IMR-90 (cell line): ENCODE measurements at regions not wholly inside any gene's neighbourhood (a gene's known extent, or its start where the extent isn't known, plus 50 kb on each side); places are given as distances from the start of the nearest gene placed in this dataset.

ENCODE experiments used
- ATAC-seq: fragments of 200-7000 bp; cut with Tn5 transposase; 2 replicates; pipeline ENCODE4 v1.9.1; 2020; ENCODE audit warnings: low read depth, mild to moderate bottlenecking, moderate library complexity
- BruUV-seq: library from RNA; stranded (reverse); fragments of 400-500 nt; replicated peaks from 2 replicates; lab custom pipeline; 2021; lab: Mats Ljungman, UMichigan
- CTCF ChIA-PET: fragments of 300-600 bp; formaldehyde crosslinking; extraction: SDS; loops from one replicate; lab custom pipeline; 2021; ENCODE audit warnings: antibody characterized with exemption; lab: Yijun Ruan, JAX
- POLR2A ChIA-PET: fragments of 300-600 bp; sonication (Branson Sonifier 250); formaldehyde crosslinking; loops from one replicate; lab custom pipeline; 2022; ENCODE audit warnings: antibody characterized with exemption; ENCODE audit not compliant: unreplicated experiment; lab: Charles Lee
- DNase-seq: peaks from one replicate; pipeline ENCODE4 v3.0.0; 2013
- H2AFZ ChIP-seq: replicated peaks from 2 replicates; pipeline ENCODE3; 2013; ENCODE audit warnings: low read length, mild to moderate bottlenecking; ENCODE audit not compliant: poor library complexity
- H2AK5ac ChIP-seq: 2 replicates; pipeline ENCODE4 v1.6.1; 2013; ENCODE audit warnings: low read depth, low read length, inconsistent platforms
- H2AK9ac ChIP-seq: replicated peaks from 2 replicates; pipeline ENCODE3; 2013; ENCODE audit warnings: mild to moderate bottlenecking, low read depth, low read length, moderate library complexity; ENCODE audit not compliant: poor library complexity
- H2BK120ac ChIP-seq: 2 replicates; pipeline ENCODE4 v1.6.1; 2013; ENCODE audit warnings: low read depth, low read length, inconsistent platforms
- H2BK15ac ChIP-seq: 3 replicates; pipeline ENCODE4 v1.6.1; 2013; ENCODE audit warnings: low read depth, low read length, inconsistent platforms
- H2BK20ac ChIP-seq: 2 replicates; pipeline ENCODE4 v1.6.1; 2013; ENCODE audit warnings: low read depth, mild to moderate bottlenecking, inconsistent platforms, low read length, moderate library complexity
- H2BK5ac ChIP-seq: 2 replicates; pipeline ENCODE4 v1.6.1; 2013; ENCODE audit warnings: mild to moderate bottlenecking, low read depth, low read length, inconsistent platforms; ENCODE audit not compliant: poor library complexity, severe bottlenecking
- H3K14ac ChIP-seq: replicated peaks from 2 replicates; pipeline ENCODE4 v1.6.1; 2013; ENCODE audit warnings: low read depth, low read length, inconsistent platforms
- H3K18ac ChIP-seq: 2 replicates; pipeline ENCODE4 v1.6.1; 2013; ENCODE audit warnings: low read depth, low read length, control low read depth
- H3K23ac ChIP-seq: 2 replicates; pipeline ENCODE4 v1.6.1; 2013; ENCODE audit warnings: low read depth, low read length, inconsistent platforms
- H3K27ac ChIP-seq: 2 replicates; pipeline ENCODE4 v1.5.1; 2013; ENCODE audit warnings: mild to moderate bottlenecking, control low read depth, low read length; ENCODE audit not compliant: insufficient read depth
- H3K27me3 ChIP-seq: 2 replicates; pipeline ENCODE4 v1.6.1; 2013; ENCODE audit warnings: low read length; ENCODE audit not compliant: control insufficient read depth, insufficient read depth
- H3K36me3 ChIP-seq: 2 replicates; pipeline ENCODE4 v1.6.1; 2013; ENCODE audit warnings: low read length, mixed read lengths; ENCODE audit not compliant: control insufficient read depth, insufficient read depth
- H3K4ac ChIP-seq: 2 replicates; pipeline ENCODE4 v1.6.1; 2013; ENCODE audit warnings: low read depth, low read length, inconsistent platforms
- H3K4me1 ChIP-seq: 2 replicates; pipeline ENCODE4 v1.6.1; 2013; ENCODE audit warnings: low read length, mixed read lengths; ENCODE audit not compliant: control insufficient read depth, insufficient read depth
- H3K4me2 ChIP-seq: 2 replicates; pipeline ENCODE4 v1.6.1; 2013; ENCODE audit warnings: low read depth, mild to moderate bottlenecking, control low read depth, low read length, moderate library complexity
- H3K4me3 ChIP-seq: 2 replicates; pipeline ENCODE4 v1.5.1; 2013; ENCODE audit warnings: low read depth, mild to moderate bottlenecking, control low read depth, low read length, moderate library complexity; ENCODE audit not compliant: insufficient read depth
- H3K56ac ChIP-seq: 2 replicates; pipeline ENCODE4 v1.6.1; 2013; ENCODE audit warnings: low read length, inconsistent platforms; ENCODE audit not compliant: insufficient read depth; ENCODE audit errors: extremely low read depth
- H3K79me1 ChIP-seq, 2 experiments: 2 replicates each; pipeline ENCODE4 v1.6.1; 2013; ENCODE audit warnings: low read length in 2 of 2, inconsistent platforms in 1 of 2, low read depth in 1 of 2
- H3K9ac ChIP-seq: 2 replicates; pipeline ENCODE4 v1.6.1; 2013; ENCODE audit warnings: low read depth, low read length, control low read depth
- H3K9me1 ChIP-seq: 2 replicates; pipeline ENCODE4 v1.6.1; 2013; ENCODE audit warnings: low read length, inconsistent platforms; ENCODE audit not compliant: insufficient read depth
- H3K9me3 ChIP-seq: 2 replicates; pipeline ENCODE4 v1.6.1; 2013; ENCODE audit warnings: low read length; ENCODE audit not compliant: control insufficient read depth, insufficient read depth
- H4K20me1 ChIP-seq: 2 replicates; pipeline ENCODE4 v1.6.1; 2013; ENCODE audit warnings: low read length, inconsistent platforms; ENCODE audit not compliant: insufficient read depth
- H4K5ac ChIP-seq: 2 replicates; pipeline ENCODE4 v1.6.1; 2013; ENCODE audit warnings: mild to moderate bottlenecking, low read depth, low read length, control low read depth
- H4K8ac ChIP-seq, 2 experiments: 2 replicates each; pipeline ENCODE4 v1.6.1; 2013; ENCODE audit warnings: low read depth in 2 of 2, low read length in 2 of 2, control low read depth in 1 of 2, inconsistent platforms in 1 of 2
- H4K91ac ChIP-seq: 2 replicates; pipeline ENCODE4 v1.6.1; 2013; ENCODE audit warnings: low read depth, low read length, inconsistent platforms; ENCODE audit not compliant: insufficient read depth
- CTCF ChIP-seq: conservative IDR thresholded peaks from 2 replicates; pipeline ENCODE4 v1.5.1; 2012; ENCODE audit warnings: mild to moderate bottlenecking, low read depth, low read length, improper control_type of control experiment
- RCOR1 ChIP-seq: IDR thresholded peaks from 2 replicates; pipeline ENCODE4 v1.6.1; 2012; ENCODE audit warnings: mild to moderate bottlenecking, low read length, improper control_type of control experiment; ENCODE audit not compliant: insufficient replicate concordance
- RFX5 ChIP-seq: IDR thresholded peaks from 2 replicates; pipeline ENCODE4 v1.8.0; 2012; ENCODE audit warnings: low read depth, mild to moderate bottlenecking, low read length, moderate library complexity
- SMC3 ChIP-seq: fragments of 150-350 bp; IDR thresholded peaks from 2 replicates; pipeline ENCODE4 v1.6.1; 2016; ENCODE audit warnings: low read depth, mild to moderate bottlenecking, antibody characterized with exemption, low read length, moderate library complexity
- dilution Hi-C: fragments of 300-500 bp; cut with HindIII; formaldehyde crosslinking; loops from one replicate; pipeline ENCODE4 v1.14.3; 2018; ENCODE audit warnings: low sequenced_read_pairs; ENCODE audit not compliant: unreplicated experiment
- in situ Hi-C: fragments of 300-500 bp; cut with MboI; formaldehyde crosslinking; loops from 3 replicates; pipeline ENCODE4 v1.14.3; 2019; ENCODE audit warnings: low sequenced_read_pairs, inconsistent platforms, mixed read lengths
- intact Hi-C: fragments of 100-400 bp; cut with micrococcal nuclease; formaldehyde crosslinking; loops from 2 replicates; pipeline ENCODE4 v1.10.0; 2022

- no peaks in the 10 kb centered on the region for H3K9me1 ChIP-seq
- no peak overlapping the region for H3K4me3 ChIP-seq
- H3K36me3 ChIP-seq: no peaks in the 10 kb centered on the region
- H2AK9ac ChIP-seq: no peak overlapping the region
- intact Hi-C loops: no loop called here
- no peak overlapping the region for H3K18ac ChIP-seq
- ATAC-seq: no peak
- TF ChIP-seq RFX5: no peak
- no peak for TF ChIP-seq CTCF
- TF ChIP-seq SMC3: no peak
- no peak for TF ChIP-seq RCOR1
- no peak overlapping the region for H2BK20ac ChIP-seq
- POLR2A ChIA-PET: no interaction called here
- no peak overlapping the region for H3K4ac ChIP-seq
- no peak overlapping the region for H4K8ac ChIP-seq
- no peak overlapping the region for H2BK5ac ChIP-seq
- no peak overlapping the region for H2AFZ ChIP-seq
- BruUV-seq: no TSS peak
- H3K79me1 ChIP-seq: no peaks in the 10 kb centered on the region
- no peaks in the 10 kb centered on the region for H4K20me1 ChIP-seq
- no peak overlapping the region for H2BK120ac ChIP-seq
- H3K23ac ChIP-seq: no peak overlapping the region
- H3K27ac ChIP-seq: no peak overlapping the region
- H3K14ac ChIP-seq: no peak overlapping the region
- H3K9ac ChIP-seq: no peak overlapping the region
- no peak overlapping the region for H2AK5ac ChIP-seq
- dilution Hi-C loops: no loop called here
- H3K27me3 ChIP-seq: peaks cover 3% of the 10 kb centered on the region
- CTCF ChIA-PET: interaction anchor here (0.6 kb wide), 1 partner anchor 186 kb away, joined by 4 read pairs; no protein-coding TSS in a partner anchor
- no peak overlapping the region for H4K5ac ChIP-seq
- no peak overlapping the region for H2BK15ac ChIP-seq
- H3K9me3 ChIP-seq: no peaks in the 10 kb centered on the region
- no peak overlapping the region for H4K91ac ChIP-seq
- H3K56ac ChIP-seq: no peak overlapping the region
- DNase-seq: no peak
- in situ Hi-C loops: no loop called here
- no peaks in the 10 kb centered on the region for H3K4me1 ChIP-seq
- H3K4me2 ChIP-seq: no peak overlapping the region
These were observed 101.1 kb upstream of the RPL34 start for GRCh38 chr4:108519208-108519833.
